ENCODE measurements at regions not wholly inside any gene's neighbourhood (a gene's known extent, or its start where the extent isn't known, plus 50 kb on each side); places are given as distances from the start of the nearest gene placed in this dataset.

DNA sequence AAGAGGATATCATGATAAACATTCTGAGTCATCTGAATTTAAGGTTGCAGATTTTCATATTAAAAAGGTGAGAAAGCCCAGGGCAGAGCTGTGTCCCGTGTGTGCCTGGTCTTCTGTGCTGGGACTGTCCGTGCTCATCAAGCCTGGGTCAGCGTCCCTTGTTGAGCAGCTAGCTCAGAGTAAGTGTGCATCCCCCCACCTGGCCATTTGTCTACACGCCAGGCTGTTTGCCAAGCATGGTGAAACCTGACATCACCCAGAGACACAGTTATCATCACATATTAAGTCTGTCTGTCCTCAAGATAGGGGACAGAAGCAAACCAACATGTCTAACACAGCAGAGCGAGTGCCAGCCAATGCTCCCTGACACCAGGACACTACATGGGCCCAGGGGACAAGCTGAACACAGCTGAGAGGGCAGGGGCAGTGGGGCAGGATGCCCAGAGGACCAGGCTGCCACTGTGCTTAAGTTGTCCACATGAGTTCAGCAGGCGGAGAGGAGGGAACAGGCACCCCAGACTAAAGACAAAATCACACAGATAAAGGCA, 57.9 kb upstream of the CNEP1R1 start:
- CTCF ChIA-PET, result no interaction called here
- no peaks in the 10 kb centered on the region for H3K9me3 ChIP-seq (ENCODE audit: control insufficient read depth in 1 of 2, insufficient read depth in 1 of 2, low read length in 2 of 2)
- Mint-ChIP-seq H3K36me3 (ENCODE audit: low read depth) (no peaks in the 10 kb centered on the region), H3K27ac (no peak overlapping the region), H3K4me1 (ENCODE audit: low read depth) (no peaks in the 10 kb centered on the region), H3K9me3 (no peaks in the 10 kb centered on the region), H3K27me3 (peaks cover 54% of the 10 kb centered on the region), H3K4me3 (no peak overlapping the region)
- TF ChIP-seq, protein P1, sequence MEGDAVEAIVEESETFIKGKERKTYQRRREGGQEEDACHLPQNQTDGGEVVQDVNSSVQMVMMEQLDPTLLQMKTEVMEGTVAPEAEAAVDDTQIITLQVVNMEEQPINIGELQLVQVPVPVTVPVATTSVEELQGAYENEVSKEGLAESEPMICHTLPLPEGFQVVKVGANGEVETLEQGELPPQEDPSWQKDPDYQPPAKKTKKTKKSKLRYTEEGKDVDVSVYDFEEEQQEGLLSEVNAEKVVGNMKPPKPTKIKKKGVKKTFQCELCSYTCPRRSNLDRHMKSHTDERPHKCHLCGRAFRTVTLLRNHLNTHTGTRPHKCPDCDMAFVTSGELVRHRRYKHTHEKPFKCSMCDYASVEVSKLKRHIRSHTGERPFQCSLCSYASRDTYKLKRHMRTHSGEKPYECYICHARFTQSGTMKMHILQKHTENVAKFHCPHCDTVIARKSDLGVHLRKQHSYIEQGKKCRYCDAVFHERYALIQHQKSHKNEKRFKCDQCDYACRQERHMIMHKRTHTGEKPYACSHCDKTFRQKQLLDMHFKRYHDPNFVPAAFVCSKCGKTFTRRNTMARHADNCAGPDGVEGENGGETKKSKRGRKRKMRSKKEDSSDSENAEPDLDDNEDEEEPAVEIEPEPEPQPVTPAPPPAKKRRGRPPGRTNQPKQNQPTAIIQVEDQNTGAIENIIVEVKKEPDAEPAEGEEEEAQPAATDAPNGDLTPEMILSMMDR (IDR thresholded peaks at IDR 0.05), result no peak
- H3K36me3 ChIP-seq (ENCODE audit: insufficient read depth, low read length), result no peaks in the 10 kb centered on the region
- no peaks in the 10 kb centered on the region for H3K4me1 ChIP-seq (ENCODE audit: insufficient read depth, low read length)
- POLR2A ChIA-PET, result no interaction called here
- no peak overlapping the region for H3K27ac ChIP-seq (ENCODE audit: low read depth in 1 of 2, low read length in 2 of 2)
- no peak for DNase-seq
- ATAC-seq (ENCODE audit: poor library complexity), result no peak
- intact Hi-C loops (cut with DNase I, micrococcal nuclease), result no loop called here
- no peak overlapping the region for H3K4me3 ChIP-seq (ENCODE audit: low read length)
- peaks cover 8 to 14% of the 10 kb centered on the region in 2 experiments for H3K27me3 ChIP-seq (ENCODE audit: control insufficient read depth in 1 of 2, insufficient read depth in 2 of 2, low read length in 2 of 2)

DNA sequence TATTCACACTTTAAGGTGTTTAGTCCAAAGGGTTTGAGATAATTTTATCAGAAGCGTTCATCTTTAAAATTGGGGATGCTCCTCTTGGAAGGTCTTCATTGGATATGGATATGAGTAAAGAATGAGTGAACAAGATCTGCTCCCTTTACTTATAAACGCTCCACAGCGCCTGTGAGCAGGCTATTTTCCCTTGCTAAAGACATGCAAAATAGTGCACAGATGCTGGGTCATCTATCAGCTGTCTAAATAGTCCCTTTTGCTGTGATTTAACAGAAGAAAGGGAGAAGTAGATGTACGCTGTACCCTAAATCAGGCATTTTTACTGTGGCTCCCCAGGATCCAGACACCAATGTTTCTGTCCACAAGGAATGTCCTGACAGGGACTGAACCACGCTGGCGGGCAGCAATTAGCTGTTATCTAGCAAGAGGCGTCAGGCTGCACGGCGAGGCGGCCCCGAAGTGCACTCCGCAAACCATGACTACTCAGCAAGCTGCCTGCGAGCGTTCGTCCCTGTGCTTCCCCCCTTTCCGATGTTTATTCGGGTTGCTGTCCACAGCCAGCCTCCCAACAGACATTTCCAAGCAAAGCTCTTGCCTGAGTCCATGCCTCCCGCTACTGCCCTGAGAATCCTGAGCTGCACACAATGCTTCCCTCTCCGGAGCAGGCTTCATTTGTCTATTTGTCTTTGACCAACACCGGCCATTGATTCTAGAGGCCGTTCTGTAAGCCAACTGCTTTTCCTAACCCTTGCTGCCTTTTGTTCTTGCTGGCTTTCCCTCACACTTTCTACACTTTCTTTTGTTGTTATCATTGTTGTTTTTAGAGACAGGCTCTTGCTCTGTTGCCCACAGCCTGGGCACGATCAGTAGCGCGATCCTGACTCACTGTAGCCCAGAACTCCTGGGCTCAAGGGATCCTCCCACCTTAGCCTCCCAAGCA, 55.7 kb upstream of the CNEP1R1 start:
- DNase-seq (no peak), ATAC-seq (ENCODE audit: poor library complexity) (no peak)
- H3K4me1 ChIP-seq (ENCODE audit: insufficient read depth, low read length), result no peaks in the 10 kb centered on the region
- intact Hi-C loops (cut with DNase I, micrococcal nuclease), result no loop called here
- POLR2A ChIA-PET, result no interaction called here
- no peak overlapping the region for H3K27ac Mint-ChIP-seq
- H3K9me3 Mint-ChIP-seq, result no peaks in the 10 kb centered on the region
- no peaks in the 10 kb centered on the region for H3K36me3 Mint-ChIP-seq (ENCODE audit: low read depth)
- no peaks in the 10 kb centered on the region for H3K4me1 Mint-ChIP-seq (ENCODE audit: low read depth)
- H3K36me3 ChIP-seq (ENCODE audit: insufficient read depth, low read length), result no peaks in the 10 kb centered on the region
- no peak overlapping the region for H3K27ac ChIP-seq (ENCODE audit: low read depth in 1 of 2, low read length in 2 of 2)
- H3K9me3 ChIP-seq (ENCODE audit: control insufficient read depth in 1 of 2, insufficient read depth in 1 of 2, low read length in 2 of 2), result no peaks in the 10 kb centered on the region
- H3K4me3 Mint-ChIP-seq, result no peak overlapping the region
- TF ChIP-seq, protein P1 (IDR thresholded peaks at IDR 0.05), result no peak
- CTCF ChIA-PET, result no interaction called here
- no peak overlapping the region for H3K4me3 ChIP-seq (ENCODE audit: low read length)
- H3K27me3 Mint-ChIP-seq, result peaks cover 55% of the 10 kb centered on the region
- peaks cover 8 to 14% of the 10 kb centered on the region in 2 experiments for H3K27me3 ChIP-seq (ENCODE audit: control insufficient read depth in 1 of 2, insufficient read depth in 2 of 2, low read length in 2 of 2)

DNA sequence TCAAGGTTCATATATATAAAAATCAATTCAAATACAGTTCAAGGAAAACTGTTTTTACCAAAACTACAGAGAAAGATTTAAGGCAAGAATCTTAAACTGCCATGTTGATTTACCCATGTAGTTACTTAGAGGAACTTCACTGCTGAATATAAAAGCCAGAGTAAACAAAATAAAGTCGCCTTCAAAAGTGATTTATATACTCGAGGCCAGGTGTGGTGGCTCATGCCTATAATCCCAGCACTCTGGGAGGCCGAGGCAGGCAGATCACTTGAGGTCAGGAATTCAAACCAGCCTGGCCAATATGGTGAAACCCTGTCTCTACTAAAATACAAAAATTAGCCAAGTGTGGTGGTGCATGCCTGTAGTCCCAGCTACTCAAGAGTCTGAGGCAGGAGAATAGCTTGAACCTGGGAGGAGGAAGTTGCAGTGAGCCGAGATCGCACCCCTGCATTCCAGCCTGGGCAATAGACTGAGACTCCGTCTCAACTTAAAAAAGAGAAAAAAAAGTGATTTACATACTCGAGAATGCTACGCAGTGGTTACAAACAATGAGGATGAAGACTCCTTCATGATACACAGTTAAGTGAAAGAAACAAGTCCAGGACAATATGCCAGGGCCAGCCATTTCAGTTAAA, 54.1 kb upstream of the CNEP1R1 start:
- Mint-ChIP-seq H3K36me3 (ENCODE audit: low read depth) (no peaks in the 10 kb centered on the region), H3K4me1 (ENCODE audit: low read depth) (no peaks in the 10 kb centered on the region), H3K27ac (no peak overlapping the region), H3K9me3 (no peaks in the 10 kb centered on the region), H3K4me3 (no peak overlapping the region), H3K27me3 (peaks cover 59% of the 10 kb centered on the region)
- no peak for ATAC-seq (ENCODE audit: poor library complexity)
- CTCF ChIA-PET, result no interaction called here
- Histone ChIP-seq H3K4me1 (ENCODE audit: insufficient read depth, low read length) (no peaks in the 10 kb centered on the region), H3K4me3 (ENCODE audit: low read length) (no peak overlapping the region), H3K27me3 (ENCODE audit: control insufficient read depth in 1 of 2, insufficient read depth in 2 of 2, low read length in 2 of 2) (peaks cover 8 to 14% of the 10 kb centered on the region in 2 experiments), H3K36me3 (ENCODE audit: insufficient read depth, low read length) (no peaks in the 10 kb centered on the region), H3K9me3 (ENCODE audit: control insufficient read depth in 1 of 2, insufficient read depth in 1 of 2, low read length in 2 of 2) (no peaks in the 10 kb centered on the region), H3K27ac (ENCODE audit: low read depth in 1 of 2, low read length in 2 of 2) (no peak overlapping the region)
- POLR2A ChIA-PET, result no interaction called here
- intact Hi-C loops (cut with DNase I, micrococcal nuclease), result no loop called here
- no peak for DNase-seq
- TF ChIP-seq, protein P1 (IDR thresholded peaks at IDR 0.05), result no peak
